ENCODE measurements at regions not wholly inside any gene's neighbourhood (a gene's known extent, or its start where the extent isn't known, plus 50 kb on each side); places are given as distances from the start of the nearest gene placed in this dataset.

GRCh38 chr18:78919956-78920355, 59.7 kb upstream of the SALL3 start:
- DNase-seq (ENCODE audit: low read depth) = no peak
- CTCF ChIA-PET = no interaction called here
- no peak overlapping the region for H3K4me3 ChIP-seq (ENCODE audit: low read depth, low read length)
- H3K27me3 ChIP-seq (ENCODE audit: control insufficient read depth, insufficient read depth, low read length) = no peaks in the 10 kb centered on the region
- no peak for TF ChIP-seq CTCF (IDR thresholded peaks at IDR 0.05; ENCODE audit: insufficient read depth, low read depth, low read length)
- no peaks in the 10 kb centered on the region for H3K36me3 ChIP-seq (ENCODE audit: control insufficient read depth, insufficient read depth, low read length)
- POLR2A ChIA-PET = no interaction called here

- ChIA-PET POLR2A (no interaction called here), CTCF (no interaction called here)
- DNase-seq (ENCODE audit: low read depth) = no peak
- H3K27me3 ChIP-seq (ENCODE audit: control insufficient read depth, insufficient read depth, low read length) = no peaks in the 10 kb centered on the region
- H3K36me3 ChIP-seq (ENCODE audit: control insufficient read depth, insufficient read depth, low read length) = no peaks in the 10 kb centered on the region
- no peak overlapping the region for H3K4me3 ChIP-seq (ENCODE audit: low read depth, low read length)
- no peak for TF ChIP-seq CTCF (IDR thresholded peaks at IDR 0.05; ENCODE audit: insufficient read depth, low read depth, low read length)
These were observed 59.0 kb upstream of the SALL3 start for GRCh38 chr18:78920456-78921138.

GRCh38 chr18:78922856-78923255, 56.8 kb upstream of the SALL3 start:
- no peak for DNase-seq (ENCODE audit: low read depth)
- H3K36me3 ChIP-seq (ENCODE audit: control insufficient read depth, insufficient read depth, low read length) = no peaks in the 10 kb centered on the region
- ChIA-PET POLR2A (no interaction called here), CTCF (no interaction called here)
- no peaks in the 10 kb centered on the region for H3K27me3 ChIP-seq (ENCODE audit: control insufficient read depth, insufficient read depth, low read length)
- TF ChIP-seq CTCF (IDR thresholded peaks at IDR 0.05; ENCODE audit: insufficient read depth, low read depth, low read length) = no peak
- H3K4me3 ChIP-seq (ENCODE audit: low read depth, low read length) = no peak overlapping the region

- Histone ChIP-seq H3K36me3 (ENCODE audit: control insufficient read depth, insufficient read depth, low read length) (no peaks in the 10 kb centered on the region), H3K27me3 (ENCODE audit: control insufficient read depth, insufficient read depth, low read length) (no peaks in the 10 kb centered on the region), H3K4me3 (ENCODE audit: low read depth, low read length) (no peak overlapping the region)
- DNase-seq (ENCODE audit: low read depth) = no peak
- ChIA-PET POLR2A (no interaction called here), CTCF (no interaction called here)
- TF ChIP-seq CTCF (IDR thresholded peaks at IDR 0.05; ENCODE audit: insufficient read depth, low read depth, low read length) = no peak
These were observed 55.3 kb upstream of the SALL3 start for GRCh38 chr18:78924301-78924700.

- Histone ChIP-seq H3K36me3 (ENCODE audit: control insufficient read depth, insufficient read depth, low read length) (no peaks in the 10 kb centered on the region), H3K4me3 (ENCODE audit: low read depth, low read length) (no peak overlapping the region), H3K27me3 (ENCODE audit: control insufficient read depth, insufficient read depth, low read length) (no peaks in the 10 kb centered on the region)
- POLR2A ChIA-PET = no interaction called here
- CTCF ChIA-PET = no interaction called here
- no peak for DNase-seq (ENCODE audit: low read depth)
- TF ChIP-seq CTCF (IDR thresholded peaks at IDR 0.05; ENCODE audit: insufficient read depth, low read depth, low read length) = no peak
These were observed 54.7 kb upstream of the SALL3 start for GRCh38 chr18:78924786-78925540.
